H1 (cell line): ENCODE measurements at regions not wholly inside any gene's neighbourhood (a gene's known extent, or its start where the extent isn't known, plus 50 kb on each side); places are given as distances from the start of the nearest gene placed in this dataset.

Source experiments
- E2F6 ChIP-seq: IDR thresholded peaks from 2 replicates; pipeline ENCODE4 v1.6.1; 2012; ENCODE audit warnings: inconsistent platforms
- POU5F1 ChIP-seq: IDR thresholded peaks from 2 replicates; pipeline ENCODE4 v1.6.1; 2011; ENCODE audit warnings: low read depth, mild to moderate bottlenecking, low read length, moderate library complexity
- SAP30 ChIP-seq: fragments of 300-600 bp; sonication (generic); IDR thresholded peaks from 2 replicates; pipeline ENCODE4 v1.7.1; 2012; ENCODE audit warnings: low read length, moderate library complexity, mild to moderate bottlenecking, inconsistent platforms; ENCODE audit not compliant: insufficient read depth, insufficient replicate concordance
- SP1 ChIP-seq: IDR thresholded peaks from 2 replicates; pipeline ENCODE4 v1.6.1; 2011; ENCODE audit warnings: low read depth, low read length
- SUZ12 ChIP-seq: fragments of 200-600 bp; sonication (generic); IDR thresholded peaks from 2 replicates; pipeline ENCODE4 v1.6.1; 2012; ENCODE audit warnings: mild to moderate bottlenecking, inconsistent platforms, low read length, moderate library complexity, mixed read lengths
- TEAD4 ChIP-seq: IDR thresholded peaks from 2 replicates; pipeline ENCODE4 v1.6.1; 2012; ENCODE audit warnings: low read depth, low read length, inconsistent platforms, mixed read lengths
- ZNF274 ChIP-seq: IDR thresholded peaks from 2 replicates; pipeline ENCODE4 v1.7.0; 2012; ENCODE audit warnings: low read length, borderline replicate concordance; ENCODE audit errors: extremely low read depth

GRCh38 chr11:13784441-13784840, 116.0 kb downstream of the FAR1 start (continued):
- TF ChIP-seq SAP30 (no peak), SUZ12 (no peak), SP1 (no peak), POU5F1 (no peak), E2F6 (no peak), TEAD4 (no peak), ZNF274 (no peak)
